ENCODE measurements at regions not wholly inside any gene's neighbourhood (a gene's known extent, or its start where the extent isn't known, plus 50 kb on each side); places are given as distances from the start of the nearest gene placed in this dataset.

- no TSS peak for BruUV-seq (replicated peaks)
- Histone ChIP-seq H2AFZ (no peak overlapping the region), H3K27me3 (ENCODE audit: insufficient read depth, low read depth) (no peaks in the 10 kb centered on the region), H3K27ac (no peak overlapping the region), H3F3A (ENCODE audit: insufficient read depth, low read depth) (no peaks in the 10 kb centered on the region), H3K36me3 (ENCODE audit: low read depth) (no peaks in the 10 kb centered on the region), H3K9me2 (ENCODE audit: insufficient read depth) (no peaks in the 10 kb centered on the region), H3K4me2 (no peak overlapping the region), H3K9me3 (ENCODE audit: insufficient read depth, low read depth) (no peaks in the 10 kb centered on the region), H3K79me2 (ENCODE audit: low read depth) (no peaks in the 10 kb centered on the region), H3K4me3 (no peak overlapping the region), H4K20me1 (ENCODE audit: insufficient read depth) (no peaks in the 10 kb centered on the region), H3K4me1 (replicated peaks; ENCODE audit: insufficient read depth) (no peaks in the 10 kb centered on the region)
- intact Hi-C loops (cut with micrococcal nuclease; ENCODE audit: unreplicated experiment) = no loop called here
- CTCF ChIA-PET = no interaction called here
- TF ChIP-seq EZH2 (IDR thresholded peaks at IDR 0.05; ENCODE audit: low read depth) (no peak), CTCF (conservative IDR thresholded peaks at IDR 0.05) (no peak)
- no peak for DNase-seq
- POLR2A ChIA-PET (ENCODE audit: unreplicated experiment) = no interaction called here
Observed at GRCh38 chr6:93136111-93136510, 283.2 kb downstream of the EPHA7 start.

GRCh38 chr6:93124006-93124632 is 295.2 kb downstream of the EPHA7 start:
- intact Hi-C loops (cut with micrococcal nuclease; ENCODE audit: unreplicated experiment) = no loop called here
- CTCF ChIA-PET = no interaction called here
- no peak overlapping the region for H3K4me3 ChIP-seq

GRCh38 chr6:93123585-93123984 is 295.8 kb downstream of the EPHA7 start:
- Histone ChIP-seq H3K4me1 (replicated peaks; ENCODE audit: insufficient read depth) (no peaks in the 10 kb centered on the region), H3K79me2 (ENCODE audit: low read depth) (no peaks in the 10 kb centered on the region), H4K20me1 (ENCODE audit: insufficient read depth) (no peaks in the 10 kb centered on the region), H3K9me2 (ENCODE audit: insufficient read depth) (no peaks in the 10 kb centered on the region), H2AFZ (no peak overlapping the region), H3K4me3 (no peak overlapping the region), H3K27ac (no peak overlapping the region), H3K4me2 (no peak overlapping the region), H3K27me3 (ENCODE audit: insufficient read depth, low read depth) (no peaks in the 10 kb centered on the region), H3K9me3 (ENCODE audit: insufficient read depth, low read depth) (no peaks in the 10 kb centered on the region), H3K36me3 (ENCODE audit: low read depth) (no peaks in the 10 kb centered on the region), H3F3A (ENCODE audit: insufficient read depth, low read depth) (no peaks in the 10 kb centered on the region)
- ChIA-PET CTCF (no interaction called here), POLR2A (ENCODE audit: unreplicated experiment) (no interaction called here)
- no TSS peak for BruUV-seq (replicated peaks)
- intact Hi-C loops (cut with micrococcal nuclease; ENCODE audit: unreplicated experiment) = no loop called here
- no peak for DNase-seq
- TF ChIP-seq EZH2 (IDR thresholded peaks at IDR 0.05; ENCODE audit: low read depth) (no peak), CTCF (conservative IDR thresholded peaks at IDR 0.05) (no peak)

More at GRCh38 chr6:93124006-93124632, 295.2 kb downstream of the EPHA7 start:
- H3K36me3 ChIP-seq (ENCODE audit: low read depth) = no peaks in the 10 kb centered on the region
- no peaks in the 10 kb centered on the region for H3F3A ChIP-seq (ENCODE audit: insufficient read depth, low read depth)
- no peak overlapping the region for H3K27ac ChIP-seq
- no peak overlapping the region for H3K4me2 ChIP-seq
- H3K9me2 ChIP-seq (ENCODE audit: insufficient read depth) = no peaks in the 10 kb centered on the region
- no peaks in the 10 kb centered on the region for H4K20me1 ChIP-seq (ENCODE audit: insufficient read depth)
- no peaks in the 10 kb centered on the region for H3K79me2 ChIP-seq (ENCODE audit: low read depth)
- POLR2A ChIA-PET (ENCODE audit: unreplicated experiment) = no interaction called here
- no peaks in the 10 kb centered on the region for H3K9me3 ChIP-seq (ENCODE audit: insufficient read depth, low read depth)
- no peak for DNase-seq
- H2AFZ ChIP-seq = no peak overlapping the region
- BruUV-seq (replicated peaks) = no TSS peak
- no peaks in the 10 kb centered on the region for H3K27me3 ChIP-seq (ENCODE audit: insufficient read depth, low read depth)
- no peaks in the 10 kb centered on the region for H3K4me1 ChIP-seq (replicated peaks; ENCODE audit: insufficient read depth)
- TF ChIP-seq EZH2 (IDR thresholded peaks at IDR 0.05; ENCODE audit: low read depth) (no peak), CTCF (conservative IDR thresholded peaks at IDR 0.05) (no peak)
